H9 (cell line): ENCODE measurements at regions not wholly inside any gene's neighbourhood (a gene's known extent, or its start where the extent isn't known, plus 50 kb on each side); places are given as distances from the start of the nearest gene placed in this dataset.

Experiments used
- DNase-seq: peaks from one replicate; pipeline ENCODE4 v3.0.0-alpha.2; 2017
- H2AFZ ChIP-seq: one replicate; pipeline ENCODE4 v1.6.1; 2013; ENCODE audit warnings: mild to moderate bottlenecking, low read length, control low read depth, moderate library complexity
- H2AK5ac ChIP-seq: 2 replicates; pipeline ENCODE4 v1.6.1; 2013; ENCODE audit warnings: low read length, control low read depth, mixed read lengths; ENCODE audit not compliant: insufficient read length
- H2BK120ac ChIP-seq: one replicate; pipeline ENCODE4 v1.6.1; 2013; ENCODE audit warnings: low read depth, mild to moderate bottlenecking, low read length, control low read depth, inconsistent platforms; ENCODE audit not compliant: poor library complexity, severe bottlenecking
- H2BK12ac ChIP-seq: 2 replicates; pipeline ENCODE4 v1.6.1; 2013; ENCODE audit warnings: low read length, control low read depth, mixed read lengths, low read depth; ENCODE audit not compliant: insufficient read length
- H2BK15ac ChIP-seq: 2 replicates; pipeline ENCODE4 v1.6.1; 2013; ENCODE audit warnings: low read depth, low read length, control low read depth
- H2BK20ac ChIP-seq: one replicate; pipeline ENCODE4 v1.6.1; 2013; ENCODE audit warnings: low read depth, mild to moderate bottlenecking, low read length, control low read depth, inconsistent platforms; ENCODE audit not compliant: poor library complexity, severe bottlenecking
- H2BK5ac ChIP-seq: 2 replicates; pipeline ENCODE4 v1.6.1; 2013; ENCODE audit warnings: low read length, control low read depth, mixed read lengths; ENCODE audit not compliant: insufficient read length
- H3K14ac ChIP-seq: 2 replicates; pipeline ENCODE4 v1.6.1; 2013; ENCODE audit warnings: low read length, control low read depth; ENCODE audit not compliant: insufficient read depth
- H3K18ac ChIP-seq: 2 replicates; pipeline ENCODE4 v1.6.1; 2013; ENCODE audit warnings: low read depth, mild to moderate bottlenecking, mixed read lengths, low read length, control low read depth; ENCODE audit not compliant: insufficient read length
- H3K23ac ChIP-seq: 2 replicates; pipeline ENCODE4 v1.6.1; 2013; ENCODE audit warnings: low read length, control low read depth, mixed read lengths, low read depth; ENCODE audit not compliant: insufficient read length
- H3K23me2 ChIP-seq: 2 replicates; pipeline ENCODE4 v1.6.1; 2013; ENCODE audit warnings: low read depth, mild to moderate bottlenecking, mixed read lengths, low read length, control low read depth; ENCODE audit not compliant: insufficient read length, poor library complexity, severe bottlenecking
- H3K27ac ChIP-seq: 2 replicates; pipeline ENCODE4 v1.5.1; 2013; ENCODE audit warnings: low read length, control low read depth, mixed read lengths, low read depth; ENCODE audit not compliant: insufficient read length
- H3K27me3 ChIP-seq: 2 replicates; pipeline ENCODE4 v1.6.1; 2013; ENCODE audit warnings: low read length, control low read depth, inconsistent platforms; ENCODE audit not compliant: insufficient read depth
- H3K4ac ChIP-seq: 2 replicates; pipeline ENCODE4 v1.6.1; 2013; ENCODE audit warnings: low read depth, mild to moderate bottlenecking, control low read depth, inconsistent platforms, low read length, moderate library complexity
- H3K4me1 ChIP-seq: 2 replicates; pipeline ENCODE4 v1.6.1; 2013; ENCODE audit warnings: low read length, control low read depth, inconsistent platforms; ENCODE audit not compliant: insufficient read depth
- H3K4me2 ChIP-seq: 2 replicates; pipeline ENCODE4 v1.6.1; 2013; ENCODE audit warnings: low read length, control low read depth, mixed read lengths; ENCODE audit not compliant: insufficient read length, insufficient read depth
- H3K56ac ChIP-seq: 2 replicates; pipeline ENCODE4 v1.6.1; 2013; ENCODE audit warnings: low read depth, mild to moderate bottlenecking, mixed read lengths, low read length, control low read depth; ENCODE audit not compliant: insufficient read length
- H3K79me1 ChIP-seq: 2 replicates; pipeline ENCODE4 v1.6.1; 2013; ENCODE audit warnings: low read depth, mild to moderate bottlenecking, moderate library complexity, low read length, control low read depth, inconsistent platforms; ENCODE audit not compliant: insufficient read depth, poor library complexity, severe bottlenecking
- H3K79me2 ChIP-seq: 2 replicates; pipeline ENCODE4 v1.6.1; 2013; ENCODE audit warnings: low read length, control low read depth, inconsistent platforms; ENCODE audit not compliant: insufficient read depth
- H3K9ac ChIP-seq: 2 replicates; pipeline ENCODE4 v1.6.1; 2013; ENCODE audit warnings: low read length, control low read depth, mixed read lengths; ENCODE audit not compliant: insufficient read length; ENCODE audit errors: extremely low read depth
- H3K9me3 ChIP-seq: one replicate; pipeline ENCODE4 v1.6.1; 2013; ENCODE audit warnings: low read depth, low read length, inconsistent platforms; ENCODE audit not compliant: control insufficient read depth
- H3T11ph ChIP-seq: one replicate; pipeline ENCODE4 v1.6.1; 2013; ENCODE audit warnings: mild to moderate bottlenecking, low read length, control low read depth, inconsistent platforms
- H4K20me1 ChIP-seq: one replicate; pipeline ENCODE4 v1.6.1; 2013; ENCODE audit not compliant: control insufficient read depth, insufficient read length, insufficient read depth
- H4K5ac ChIP-seq: 2 replicates; pipeline ENCODE4 v1.6.1; 2013; ENCODE audit warnings: low read depth, mild to moderate bottlenecking, mixed read lengths, low read length, control low read depth; ENCODE audit not compliant: insufficient read length
- H4K8ac ChIP-seq: replicated peaks from 2 replicates; pipeline ENCODE4 v1.6.1; 2013; ENCODE audit warnings: low read length, control low read depth, mixed read lengths, low read depth; ENCODE audit not compliant: insufficient read length
- H4K91ac ChIP-seq: 2 replicates; pipeline ENCODE4 v1.6.1; 2013; ENCODE audit warnings: low read depth, mild to moderate bottlenecking, moderate library complexity, mixed read lengths, low read length, control low read depth; ENCODE audit not compliant: insufficient read length
- H3K27ac Mint-ChIP-seq, 3 experiments: 2 replicates in 2 of 3; 3 replicates in 1 of 3; pipeline ENCODE4 v1.8.0; 2020 to 2021; ENCODE audit warnings: mixed read lengths in 3 of 3, mild to moderate bottlenecking in 1 of 3, moderate library complexity in 1 of 3
- H3K27me3 Mint-ChIP-seq: 2 replicates; pipeline ENCODE4 v1.8.0; 2021; ENCODE audit warnings: low read depth, mild to moderate bottlenecking, moderate library complexity, mixed read lengths
- H3K36me3 Mint-ChIP-seq, 3 experiments: 2 replicates in 2 of 3; 3 replicates in 1 of 3; pipeline ENCODE4 v1.8.0; 2020 to 2021; ENCODE audit warnings: low read depth in 3 of 3, mixed read lengths in 3 of 3; ENCODE audit not compliant: insufficient read depth in 1 of 3
- H3K4me1 Mint-ChIP-seq, 2 experiments: 2 replicates each; pipeline ENCODE4 v1.8.0; 2020; ENCODE audit warnings: mixed read lengths in 2 of 2
- H3K4me3 Mint-ChIP-seq, 2 experiments: 2 replicates in 1 of 2; 3 replicates in 1 of 2; pipeline ENCODE4 v1.8.0; 2020 to 2021; ENCODE audit warnings: mild to moderate bottlenecking in 2 of 2, mixed read lengths in 2 of 2, moderate library complexity in 1 of 2
- H3K9me3 Mint-ChIP-seq, 2 experiments: 2 replicates in 1 of 2; 3 replicates in 1 of 2; pipeline ENCODE4 v1.8.0; 2020; ENCODE audit warnings: mild to moderate bottlenecking in 2 of 2, mixed read lengths in 2 of 2, moderate library complexity in 1 of 2
- CTCF ChIP-seq: fragments of 200-600 bp; sonication (generic); conservative IDR thresholded peaks from 3 replicates; pipeline ENCODE4 v1.8.0; 2021; ENCODE audit warnings: antibody characterized with exemption, mild to moderate bottlenecking

GRCh38 chr3:86792316-86792715 lies 198.6 kb downstream of the VGLL3 start:
- Histone ChIP-seq H2BK120ac (no peak overlapping the region), H3K18ac (no peak overlapping the region), H2AFZ (no peak overlapping the region), H2BK15ac (no peak overlapping the region), H4K5ac (no peak overlapping the region), H4K8ac (no peak overlapping the region), H3K23me2 (no peaks in the 10 kb centered on the region), H3T11ph (no peak overlapping the region), H2AK5ac (no peak overlapping the region), H3K9ac (no peak overlapping the region), H3K27ac (no peak overlapping the region), H3K56ac (no peak overlapping the region), H3K27me3 (no peaks in the 10 kb centered on the region), H3K23ac (no peak overlapping the region), H4K20me1 (no peaks in the 10 kb centered on the region), H4K91ac (no peak overlapping the region), H3K79me2 (no peaks in the 10 kb centered on the region), H3K79me1 (no peaks in the 10 kb centered on the region), H3K14ac (no peak overlapping the region), H2BK5ac (no peak overlapping the region), H3K9me3 (no peaks in the 10 kb centered on the region), H3K4me1 (no peaks in the 10 kb centered on the region; the same call in 1 of the 2 replicates), H2BK20ac (no peak overlapping the region), H3K4me2 (no peak overlapping the region), H2BK12ac (no peak overlapping the region), H3K4ac (no peak overlapping the region)
- Mint-ChIP-seq H3K9me3 (no peaks in the 10 kb centered on the region), H3K27me3 (no peaks in the 10 kb centered on the region), H3K4me1 (peaks cover 13 to 14% of the 10 kb centered on the region in 2 experiments), H3K27ac (no peak overlapping the region; a peak in 1 of 7 replicates), H3K4me3 (no peak overlapping the region), H3K36me3 (no peaks in the 10 kb centered on the region)
- no peak for TF ChIP-seq CTCF
- DNase-seq = no peak
